GM19240 (cell line): ENCODE measurements at regions not wholly inside any gene's neighbourhood (a gene's known extent, or its start where the extent isn't known, plus 50 kb on each side); places are given as distances from the start of the nearest gene placed in this dataset.
"Not testable (repeated sequence)": the region's sequence is repeated elsewhere in the genome, so short reads cannot be mapped to it uniquely, and the experiment has no call there.

Experiments
- DNase-seq: peaks from one replicate; pipeline ENCODE4 v3.0.0; 2011; ENCODE audit warnings: low spot score; ENCODE audit not compliant: insufficient read length

DNA sequence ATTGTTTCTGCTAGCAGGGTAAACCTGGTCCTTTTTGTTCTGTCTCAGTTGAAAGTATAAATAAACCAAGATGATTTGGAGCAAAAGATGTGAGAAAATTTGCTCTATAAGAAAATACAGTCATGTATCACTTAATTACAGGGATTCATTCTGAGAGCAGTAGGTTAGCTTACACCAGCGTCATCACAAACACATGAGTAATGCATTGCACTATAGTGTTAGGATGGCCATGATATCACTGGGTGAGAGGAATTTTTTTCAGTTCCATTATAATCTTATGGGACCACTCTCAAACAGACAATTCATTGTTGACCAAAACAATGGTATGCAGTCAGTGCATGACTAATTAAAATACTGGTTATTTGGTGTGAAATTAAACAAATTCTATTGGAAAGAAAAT lies 430.9 kb downstream of the CHSY3 start:
- DNase-seq = no peak

DNA sequence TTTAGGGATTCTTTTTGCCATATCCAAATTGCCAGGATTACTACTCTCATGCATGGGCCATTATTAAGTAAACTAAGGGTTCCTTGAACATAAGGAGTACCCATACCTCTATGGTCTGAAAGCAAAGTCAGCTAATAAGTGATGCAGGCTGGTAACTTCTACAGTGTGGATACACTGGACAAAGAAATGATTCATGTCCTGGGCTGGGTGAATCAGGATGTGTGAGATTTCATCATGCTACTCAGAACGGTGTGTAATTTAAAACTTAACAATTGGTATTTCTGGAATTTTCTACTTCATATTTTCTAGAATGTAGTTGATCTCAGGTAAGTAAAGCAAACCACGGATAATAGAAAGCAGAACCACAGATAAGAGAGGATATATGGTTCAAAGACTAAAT lies 428.8 kb downstream of the CHSY3 start:
- no peak for DNase-seq

DNA sequence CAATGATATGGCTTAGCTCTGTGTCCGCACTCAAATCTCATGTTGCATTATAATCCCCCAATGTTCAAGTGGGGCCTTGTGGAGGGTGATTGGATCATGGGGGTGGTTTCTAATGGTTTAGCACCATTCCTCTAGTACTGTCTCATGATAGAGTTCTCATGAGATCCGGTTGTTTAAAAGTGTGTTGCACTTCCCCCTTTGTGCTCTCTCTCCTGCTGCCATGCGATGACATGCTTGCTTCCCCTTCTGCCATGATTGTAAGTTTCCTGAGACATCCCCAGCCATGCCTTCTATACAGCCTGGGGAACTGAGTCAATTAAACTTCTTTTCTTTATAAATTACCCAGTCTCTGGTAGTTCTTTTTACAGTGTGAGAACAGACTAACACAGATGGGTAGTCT lies 427.1 kb downstream of the CHSY3 start:
- no peak for DNase-seq

DNA sequence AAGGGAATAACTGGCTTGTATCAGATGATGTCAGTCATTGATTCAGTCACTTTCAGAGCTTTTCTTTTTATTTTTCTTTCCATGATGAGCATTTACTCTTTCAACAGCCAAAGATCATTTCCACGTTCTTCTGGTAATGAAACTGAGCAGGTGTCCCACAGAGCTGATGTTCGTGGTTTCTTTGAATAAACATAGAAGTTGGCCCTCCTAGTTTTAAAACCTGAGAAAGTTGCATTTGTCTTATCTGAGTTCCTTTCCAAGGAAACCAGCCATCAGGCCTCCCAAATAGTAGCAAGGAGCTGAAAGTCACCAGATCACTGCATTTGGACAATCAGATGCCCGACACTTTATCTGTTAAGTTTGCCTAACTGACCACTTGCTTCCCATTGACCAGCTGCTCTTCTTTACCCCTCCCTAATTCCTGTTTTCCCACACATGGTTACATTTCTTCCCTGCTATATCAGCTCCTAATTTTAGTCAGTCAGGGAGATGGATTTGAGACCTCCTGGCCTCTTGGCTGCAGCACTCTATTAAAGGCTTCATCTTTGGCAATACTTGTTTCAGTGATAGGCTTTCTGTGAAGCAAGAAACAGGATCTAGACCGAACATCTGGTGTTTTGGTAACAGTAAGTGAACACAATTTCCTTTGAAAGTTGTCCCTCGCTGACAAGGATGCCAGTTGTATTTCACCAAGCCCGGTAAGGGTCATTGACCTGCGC lies 420.8 kb downstream of the CHSY3 start:
- no peak for DNase-seq

DNA sequence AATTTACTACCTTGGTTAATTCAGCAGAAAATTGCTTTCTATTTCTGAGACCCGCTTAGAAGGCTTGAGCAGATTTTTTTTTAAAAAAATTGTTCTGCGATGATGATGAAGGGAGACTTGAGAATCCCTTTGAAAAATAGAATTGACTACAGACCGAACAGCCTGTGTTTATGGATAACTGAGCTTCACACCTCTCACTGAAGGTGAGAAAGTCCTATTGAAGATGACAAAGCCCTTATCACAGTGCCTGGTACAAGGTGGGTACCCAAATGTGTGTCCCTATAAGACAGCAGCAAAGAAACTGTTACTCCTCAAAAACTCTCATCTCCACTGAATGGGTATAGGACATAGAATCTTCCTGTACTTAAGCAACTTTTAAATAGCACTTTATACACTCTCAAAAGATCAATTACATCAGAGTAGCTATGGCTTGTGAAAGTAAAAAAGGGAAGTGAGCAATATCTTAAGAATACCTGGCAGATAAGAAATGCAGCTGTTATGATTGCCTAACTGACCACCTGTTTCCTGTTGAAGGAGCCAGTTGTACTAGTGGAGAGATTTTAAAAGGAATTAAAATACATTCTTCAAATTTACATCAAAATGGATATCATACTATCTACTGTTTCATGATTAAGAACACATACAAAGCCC lies 419.7 kb downstream of the CHSY3 start:
- peak; percentile 3 for DNase-seq

DNA sequence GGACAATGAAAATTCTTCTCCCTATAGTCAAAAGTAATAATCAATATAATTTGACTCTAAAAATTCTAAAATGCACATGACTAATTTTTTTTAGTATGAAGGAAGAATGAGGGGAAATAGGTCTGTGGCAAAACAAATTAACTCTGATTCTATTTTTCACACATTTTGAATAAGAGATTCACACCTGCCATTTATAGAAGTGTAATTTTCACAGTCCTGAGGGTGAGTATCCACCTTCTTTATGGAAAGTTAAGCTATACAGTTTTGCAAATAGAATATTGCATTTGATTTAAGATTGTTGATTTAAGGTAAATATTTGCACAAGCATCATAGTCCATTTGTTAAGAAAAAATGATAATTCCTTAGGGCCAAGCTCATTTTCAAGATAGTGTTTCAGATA lies 417.7 kb downstream of the CHSY3 start:
- no peak for DNase-seq

DNA sequence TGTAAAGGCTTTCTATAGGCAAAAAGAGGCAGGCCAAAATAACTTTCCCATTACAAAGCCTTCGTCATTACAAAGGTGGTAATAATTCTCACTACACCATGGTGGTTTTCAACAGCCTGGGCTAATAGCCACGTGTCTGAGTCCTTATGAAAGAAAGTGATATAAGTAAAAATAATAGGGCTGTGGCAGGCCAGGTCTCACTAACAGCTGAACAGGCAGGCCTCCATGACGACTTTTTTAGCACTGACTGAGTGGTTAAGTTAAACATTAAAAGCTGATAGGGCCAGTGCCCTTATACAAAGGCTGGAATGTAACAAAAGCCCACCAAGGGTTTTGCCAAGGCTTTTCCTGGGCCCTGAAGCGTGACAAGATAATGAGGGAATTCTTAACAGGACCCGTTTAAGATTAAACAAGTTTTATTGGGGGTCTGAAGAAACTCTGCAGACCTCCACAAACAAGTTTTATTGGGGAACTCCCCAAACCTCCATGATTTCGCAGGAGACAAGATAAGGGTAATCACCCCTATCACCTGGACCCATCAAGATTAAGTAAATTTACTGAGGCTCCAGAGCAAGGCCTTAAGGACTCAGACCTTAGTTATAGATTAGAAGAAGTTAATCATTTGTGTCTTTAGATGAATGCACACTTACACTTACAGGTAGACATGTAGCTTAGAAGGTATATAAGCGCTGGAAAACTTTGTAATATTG lies 412.9 kb downstream of the CHSY3 start:
- no peak for DNase-seq

DNA sequence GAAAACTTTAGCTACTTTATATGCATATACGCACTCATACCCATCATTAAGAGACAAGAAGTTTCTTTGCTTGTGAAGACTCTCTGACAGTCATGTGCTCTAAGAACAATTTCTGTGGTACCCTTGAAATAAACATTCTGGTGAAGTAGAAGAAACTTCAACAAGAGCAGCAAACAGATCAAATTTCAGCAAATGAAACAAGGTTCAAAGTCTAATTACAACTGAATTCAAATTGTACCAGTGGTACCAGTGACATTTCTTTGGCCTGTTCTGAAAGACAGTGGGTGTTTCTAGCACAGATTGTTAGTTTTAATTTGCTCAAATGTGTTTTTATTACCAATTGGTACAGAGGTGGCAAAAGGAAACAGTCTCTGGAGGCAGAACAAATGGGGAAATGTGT lies 391.0 kb downstream of the CHSY3 start:
- DNase-seq = no peak

DNA sequence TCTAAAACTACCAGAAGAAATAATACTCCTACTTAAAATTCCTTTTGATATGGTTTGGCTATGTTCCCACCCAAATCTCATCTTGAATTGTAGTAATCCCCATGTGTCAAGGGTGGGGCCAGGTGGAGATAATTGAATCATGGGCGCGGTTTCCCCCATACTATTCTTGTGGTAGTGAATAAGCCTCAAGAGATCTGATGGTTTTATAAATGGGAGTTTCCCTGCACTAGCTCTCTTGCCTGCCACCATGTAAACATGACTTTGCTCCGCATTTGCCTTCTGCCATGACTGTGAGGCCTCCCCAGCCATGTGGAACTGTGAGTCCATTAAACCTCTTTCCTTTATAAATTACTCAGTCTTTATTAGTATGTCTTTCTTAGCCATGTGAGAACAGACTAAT lies 390.5 kb downstream of the CHSY3 start:
- not testable (repeated sequence) for DNase-seq

DNA sequence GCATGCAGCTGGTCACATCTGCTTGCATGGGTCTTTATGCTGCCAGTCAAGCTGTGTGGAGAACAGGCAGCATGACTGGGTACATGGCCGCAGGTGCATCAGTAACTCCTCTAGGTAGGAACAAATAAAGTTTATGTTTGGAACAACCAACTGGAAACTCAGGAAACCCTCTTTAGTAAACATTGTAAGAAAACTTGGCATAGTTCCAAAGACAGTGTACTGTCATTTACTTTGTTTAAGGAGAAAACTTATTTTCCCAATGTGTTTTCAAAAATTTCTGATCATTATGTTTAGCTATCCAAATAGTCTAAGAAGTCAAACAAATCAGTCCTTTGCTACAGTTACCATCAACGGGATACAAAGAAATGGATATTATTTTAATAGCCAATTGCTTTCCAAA lies 386.0 kb downstream of the CHSY3 start:
- DNase-seq = no peak

DNA sequence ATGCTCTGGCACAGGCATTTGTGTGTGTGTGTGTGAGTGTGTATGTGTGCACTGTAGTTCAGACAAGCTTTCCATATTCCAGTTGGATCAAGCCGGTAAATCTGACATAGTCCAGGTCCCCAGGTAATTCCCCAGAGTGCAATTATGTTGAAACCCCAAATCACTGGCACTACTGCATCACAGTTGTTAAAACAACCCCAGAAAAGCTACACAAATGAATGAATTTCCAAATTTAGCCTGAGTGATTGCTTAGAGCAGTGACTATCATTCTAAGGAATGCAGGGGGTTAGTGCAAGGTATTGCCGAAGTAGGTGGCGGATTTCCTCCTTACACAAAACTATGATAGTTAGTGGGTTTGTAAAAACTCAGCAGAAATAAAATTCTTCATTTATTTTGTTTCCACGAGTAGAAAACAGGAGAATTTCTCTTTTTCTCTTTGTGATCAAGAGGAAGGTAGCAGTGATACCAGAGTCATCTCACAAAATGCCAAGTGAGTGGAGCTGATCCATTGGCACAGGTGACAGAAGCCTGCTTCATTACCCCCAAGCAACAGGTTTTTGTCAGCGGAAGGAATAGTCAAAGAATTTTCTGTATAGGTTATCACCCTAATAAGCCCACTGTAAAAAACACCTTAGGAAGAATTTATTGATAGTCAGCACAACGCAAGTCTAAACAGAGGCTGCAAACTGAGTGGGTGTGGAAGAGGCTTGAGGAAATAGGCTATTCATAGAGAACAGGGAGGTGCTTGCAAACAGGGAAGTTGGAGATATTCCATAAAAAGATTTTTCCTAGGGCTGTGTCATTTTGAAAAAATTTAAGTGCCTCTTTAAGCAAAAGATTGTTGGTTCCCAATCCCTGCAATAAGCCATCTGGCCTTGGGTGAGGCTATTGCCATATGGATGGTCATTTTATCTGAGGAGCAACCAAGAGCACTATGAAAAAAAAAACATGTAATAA lies 385.1 kb downstream of the CHSY3 start:
- DNase-seq = no peak

DNA sequence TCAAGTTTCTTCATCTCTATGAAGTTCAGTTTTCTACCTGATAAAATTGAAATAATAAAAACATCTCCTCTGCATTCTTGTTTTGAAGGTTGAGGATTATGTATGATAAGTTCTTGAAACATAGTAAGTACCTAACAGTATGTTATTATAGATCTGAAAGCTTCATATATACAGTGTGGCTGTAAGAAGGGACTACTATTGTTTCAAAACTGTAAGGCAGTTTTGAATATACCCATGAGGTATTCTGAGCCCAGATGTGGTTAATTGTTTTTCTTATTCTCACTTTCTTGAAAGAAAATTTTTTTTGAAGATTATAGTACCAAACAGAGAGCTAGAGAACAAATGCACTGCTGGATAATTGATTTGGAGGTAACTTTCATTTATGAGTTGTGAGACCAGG lies 383.2 kb downstream of the CHSY3 start:
- no peak for DNase-seq

DNA sequence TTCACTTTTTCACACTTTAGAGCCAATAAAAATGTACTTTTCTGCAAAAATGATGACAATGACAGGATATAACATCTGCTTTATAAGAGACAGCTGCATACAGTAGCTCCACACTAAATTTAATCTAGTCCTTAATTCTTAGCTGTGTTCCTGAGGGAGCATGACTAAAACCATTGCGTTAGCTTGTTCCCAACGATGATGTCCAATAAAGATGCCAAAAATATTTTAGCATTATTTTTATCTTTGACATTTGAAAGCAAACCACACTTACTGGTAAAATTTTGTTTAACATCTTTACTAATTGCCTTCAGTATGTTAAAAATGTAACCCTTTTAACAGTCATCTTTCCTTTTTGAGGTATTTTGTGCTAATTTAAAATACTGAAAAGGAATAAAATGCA lies 382.7 kb downstream of the CHSY3 start:
- no peak for DNase-seq

DNA sequence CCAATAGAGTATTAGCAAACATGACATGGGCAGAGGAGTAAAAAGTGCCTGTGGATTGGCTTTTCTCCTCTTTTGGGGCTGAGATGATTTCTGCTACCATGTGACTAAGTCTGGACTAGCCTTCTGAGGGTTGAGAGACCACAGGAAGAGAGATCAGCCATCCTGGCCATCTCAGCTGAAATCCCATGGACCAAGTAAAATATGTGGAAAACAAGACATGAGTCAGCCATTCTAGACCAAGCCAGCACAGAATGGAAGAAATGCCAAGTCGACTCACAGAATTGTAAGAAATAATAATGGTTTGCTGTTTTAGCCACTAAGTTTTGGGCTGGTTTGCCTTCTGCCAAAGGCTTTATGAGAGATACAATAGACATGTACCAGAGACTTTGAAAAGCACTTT lies 377.8 kb downstream of the CHSY3 start:
- DNase-seq = no peak

DNA sequence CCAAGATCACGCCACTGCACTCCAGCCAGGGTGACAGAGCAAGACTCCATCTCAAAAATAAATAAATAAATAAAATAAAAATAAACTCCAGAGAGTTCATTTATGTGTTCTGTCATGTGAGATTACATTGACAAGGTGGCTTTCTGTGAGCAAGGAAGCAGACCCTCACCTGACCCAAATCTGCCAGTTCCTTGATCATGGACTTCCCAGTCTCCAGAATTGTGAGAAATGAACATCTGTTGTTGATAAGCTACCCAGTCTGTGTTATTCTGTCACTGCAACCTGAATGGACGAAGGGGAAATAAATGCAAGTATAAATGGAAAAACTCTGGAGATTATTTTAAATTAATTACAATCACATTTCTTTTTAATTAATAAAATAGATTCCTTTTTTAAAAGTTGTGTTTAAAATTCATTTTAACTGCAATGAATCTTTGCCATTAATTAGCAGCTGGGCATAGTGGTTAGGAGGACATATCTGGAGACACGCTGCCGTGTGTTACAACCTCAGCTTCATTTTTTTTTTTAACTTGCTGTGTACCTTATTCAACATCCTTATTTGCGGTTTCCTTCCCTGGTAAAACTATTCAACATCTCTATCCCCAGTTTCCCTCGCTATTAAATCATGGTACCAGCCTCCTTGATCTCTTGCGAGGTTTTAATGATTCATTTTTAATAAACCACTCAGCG lies 376.4 kb downstream of the CHSY3 start:
- no peak for DNase-seq

DNA sequence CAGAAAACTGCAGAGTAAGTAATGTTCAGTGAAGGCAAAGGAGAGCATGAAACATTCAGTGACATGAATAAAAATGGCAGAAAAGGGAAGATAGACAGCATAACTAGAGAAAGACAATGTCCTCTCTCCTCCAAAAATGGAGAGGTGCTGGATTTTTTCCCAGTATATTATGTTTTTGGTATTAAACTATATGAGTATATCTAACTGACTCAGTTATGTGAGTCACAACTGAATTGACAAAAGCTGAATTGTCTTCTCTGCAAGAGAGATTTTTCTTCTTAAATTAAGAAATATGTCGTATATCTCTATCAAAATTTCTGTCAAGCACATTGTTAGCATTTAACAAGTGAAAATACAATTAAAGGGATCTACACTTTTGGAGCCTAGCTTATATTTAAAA lies 375.1 kb downstream of the CHSY3 start:
- no peak for DNase-seq

DNA sequence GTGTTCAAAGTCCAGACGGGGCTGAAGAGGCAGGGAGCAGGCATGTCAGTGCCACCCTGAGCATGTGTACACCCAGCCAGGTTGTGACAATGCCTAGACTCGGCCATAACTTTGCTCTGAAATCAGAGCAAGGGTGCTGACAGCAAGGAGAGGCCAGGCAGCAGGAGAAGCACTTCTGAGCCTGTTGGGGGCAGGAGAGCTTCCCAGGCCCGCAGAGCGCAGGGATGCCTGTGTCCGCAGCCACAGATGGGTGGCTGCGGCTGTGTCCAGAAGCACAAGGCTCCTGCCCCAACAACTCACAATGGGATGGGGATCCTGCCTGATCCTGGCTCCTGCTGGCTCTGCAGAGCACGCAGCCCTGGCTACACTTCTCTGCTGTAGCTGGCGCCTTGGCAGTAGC lies 373.9 kb downstream of the CHSY3 start:
- DNase-seq = no peak

DNA sequence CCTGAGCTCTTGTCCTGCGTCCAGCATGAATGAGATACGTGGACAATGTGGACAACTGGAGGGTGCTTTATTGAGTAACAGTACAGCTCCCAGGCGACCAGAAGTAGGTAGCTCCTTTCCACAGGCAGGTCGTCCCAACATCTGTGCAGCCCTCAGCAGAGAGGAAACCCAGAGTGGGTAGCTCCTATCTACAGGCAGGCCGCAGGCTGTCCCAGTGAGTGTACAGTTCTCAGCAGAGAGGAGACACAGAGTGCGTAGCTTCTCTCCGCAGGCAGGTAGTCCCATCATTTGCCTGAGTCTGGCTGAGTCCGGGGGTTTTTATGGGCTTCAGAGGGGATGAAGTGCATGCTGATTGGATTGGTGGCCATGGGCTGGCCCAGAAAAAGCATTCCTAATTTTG lies 373.3 kb downstream of the CHSY3 start:
- DNase-seq = no peak

DNA sequence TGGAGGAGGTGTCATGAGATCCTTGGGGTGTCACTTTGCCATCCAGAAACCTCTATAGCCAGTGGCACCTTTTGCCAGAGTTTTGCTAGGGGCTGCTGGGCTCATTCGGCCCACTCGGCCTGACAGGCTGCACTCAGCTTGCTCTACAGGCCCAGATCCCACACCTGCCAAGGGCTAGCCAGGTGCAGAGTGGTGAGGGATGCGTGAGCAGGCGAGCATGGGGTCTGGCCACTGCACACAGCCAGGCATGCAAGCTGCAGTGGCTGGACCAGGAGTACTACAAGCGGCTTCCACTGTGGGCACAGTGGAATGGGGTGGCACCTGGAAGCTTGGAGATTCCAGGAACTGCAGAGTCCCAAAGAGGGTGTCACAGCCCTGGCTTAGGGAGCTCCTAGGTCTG lies 372.7 kb downstream of the CHSY3 start:
- no peak for DNase-seq

DNA sequence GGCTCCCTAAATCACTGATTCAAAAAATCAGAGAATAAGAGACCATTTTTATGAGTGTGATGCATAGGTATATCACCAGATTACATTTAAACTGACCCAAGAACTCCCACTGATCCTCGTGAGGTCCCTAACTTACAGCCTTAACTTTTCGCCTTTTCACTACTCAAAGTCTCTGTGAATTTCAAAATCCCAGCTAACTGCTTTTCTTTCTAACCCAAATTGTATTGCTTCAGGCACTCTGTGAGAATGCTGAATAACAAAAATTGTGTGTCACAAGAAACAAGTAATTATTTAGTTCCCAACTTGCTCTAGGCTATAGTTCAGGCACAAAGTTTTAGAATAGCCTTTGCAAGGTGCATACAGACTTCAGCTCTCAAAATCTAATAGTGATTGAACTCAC lies 368.6 kb downstream of the CHSY3 start:
- DNase-seq = no peak

DNA sequence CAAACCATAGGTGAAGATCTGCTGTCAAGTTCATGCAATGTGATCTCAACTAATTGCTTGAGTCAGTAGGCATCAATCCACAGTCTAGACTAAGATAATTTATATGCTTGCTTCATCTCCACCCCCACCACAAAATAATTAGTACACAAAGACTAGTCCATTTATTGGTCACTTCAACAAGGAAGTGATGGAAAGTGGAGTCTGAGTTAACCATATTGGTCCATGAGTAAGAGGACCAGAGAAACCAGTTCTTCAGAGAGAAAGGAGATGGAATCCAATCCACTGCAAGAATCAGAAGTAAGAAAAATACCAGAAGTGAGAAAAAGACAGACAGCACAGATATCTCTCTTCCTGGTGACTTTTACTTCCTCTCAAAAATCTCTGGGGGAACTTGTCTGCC lies 366.5 kb downstream of the CHSY3 start:
- DNase-seq = no peak
